Nephron progenitor cell (in vitro differentiated cells): ENCODE measurements at regions not wholly inside any gene's neighbourhood (a gene's known extent, or its start where the extent isn't known, plus 50 kb on each side); places are given as distances from the start of the nearest gene placed in this dataset.

Experiments
- DNase-seq: peaks from one replicate; pipeline ENCODE4 v3.0.0; 2021
- H3K27ac Mint-ChIP-seq: 2 replicates; pipeline ENCODE4 v1.8.0; 2021; ENCODE audit warnings: mild to moderate bottlenecking, moderate library complexity, mixed read lengths
- H3K27me3 Mint-ChIP-seq: 2 replicates; pipeline ENCODE4 v1.8.0; 2021; ENCODE audit warnings: mild to moderate bottlenecking, low read depth, mixed read lengths; ENCODE audit not compliant: poor library complexity
- H3K36me3 Mint-ChIP-seq: 2 replicates; pipeline ENCODE4 v1.8.0; 2021; ENCODE audit warnings: low read depth, mixed read lengths
- H3K4me1 Mint-ChIP-seq: 2 replicates; pipeline ENCODE4 v1.8.0; 2021; ENCODE audit warnings: mixed read lengths
- H3K4me3 Mint-ChIP-seq: 2 replicates; pipeline ENCODE4 v1.8.0; 2021; ENCODE audit warnings: mild to moderate bottlenecking, moderate library complexity, mixed read lengths
- H3K9me3 Mint-ChIP-seq: 2 replicates; pipeline ENCODE4 v1.8.0; 2021; ENCODE audit warnings: mild to moderate bottlenecking, moderate library complexity, mixed read lengths
- CTCF ChIP-seq: fragments of 200-600 bp; sonication (generic); IDR thresholded peaks from 2 replicates; pipeline ENCODE4 v1.5.0; 2021; ENCODE audit warnings: antibody characterized with exemption

GRCh38 chr9:113808391-113809358, 67.4 kb upstream of the ZNF618 start:
- Mint-ChIP-seq H3K36me3 (no peaks in the 10 kb centered on the region), H3K4me3 (no peak overlapping the region), H3K9me3 (no peaks in the 10 kb centered on the region), H3K27me3 (peaks cover 16% of the 10 kb centered on the region), H3K4me1 (peaks cover 17% of the 10 kb centered on the region), H3K27ac (no peak overlapping the region)
- TF ChIP-seq CTCF: no peak
- no peak for DNase-seq

GRCh38 chr9:113817171-113817570, 58.9 kb upstream of the ZNF618 start:
- peaks cover 35% of the 10 kb centered on the region for H3K27me3 Mint-ChIP-seq
- H3K4me3 Mint-ChIP-seq: no peak overlapping the region
- H3K4me1 Mint-ChIP-seq: no peaks in the 10 kb centered on the region
- DNase-seq: no peak
- no peak overlapping the region for H3K27ac Mint-ChIP-seq
- H3K9me3 Mint-ChIP-seq: peaks cover 4% of the 10 kb centered on the region
- no peaks in the 10 kb centered on the region for H3K36me3 Mint-ChIP-seq
- no peak for TF ChIP-seq CTCF

- H3K9me3 Mint-ChIP-seq: peaks cover 4% of the 10 kb centered on the region
- no peaks in the 10 kb centered on the region for H3K4me1 Mint-ChIP-seq
- no peak for TF ChIP-seq CTCF
- H3K36me3 Mint-ChIP-seq: no peaks in the 10 kb centered on the region
- no peak overlapping the region for H3K27ac Mint-ChIP-seq
- no peak for DNase-seq
- H3K27me3 Mint-ChIP-seq: peaks cover 30% of the 10 kb centered on the region
- no peak overlapping the region for H3K4me3 Mint-ChIP-seq
These were observed 57.7 kb upstream of the ZNF618 start for GRCh38 chr9:113818391-113818790.

- TF ChIP-seq CTCF: no peak
- no peak overlapping the region for H3K4me3 Mint-ChIP-seq
- no peaks in the 10 kb centered on the region for H3K4me1 Mint-ChIP-seq
- H3K27ac Mint-ChIP-seq: no peak overlapping the region
- peaks cover 10% of the 10 kb centered on the region for H3K9me3 Mint-ChIP-seq
- H3K27me3 Mint-ChIP-seq: peaks cover 24% of the 10 kb centered on the region
- no peak for DNase-seq
- H3K36me3 Mint-ChIP-seq: no peaks in the 10 kb centered on the region
These were observed 53.8 kb upstream of the ZNF618 start for GRCh38 chr9:113822315-113822714.

GRCh38 chr9:113823421-113823820, 52.7 kb upstream of the ZNF618 start:
- Mint-ChIP-seq H3K4me1 (no peaks in the 10 kb centered on the region), H3K4me3 (no peak overlapping the region), H3K9me3 (peaks cover 8% of the 10 kb centered on the region), H3K27me3 (peaks cover 20% of the 10 kb centered on the region), H3K36me3 (no peaks in the 10 kb centered on the region), H3K27ac (no peak overlapping the region)
- DNase-seq: no peak
- TF ChIP-seq CTCF: no peak
